Astrocyte (in vitro differentiated cells and primary cell): ENCODE measurements at regions not wholly inside any gene's neighbourhood (a gene's known extent, or its start where the extent isn't known, plus 50 kb on each side); places are given as distances from the start of the nearest gene placed in this dataset.

Source experiments
- CTCF ChIP-seq: IDR thresholded peaks from 2 replicates; pipeline ENCODE4 v1.5.1; 2011; ENCODE audit warnings: low read depth, mild to moderate bottlenecking, inconsistent platforms, low read length, moderate library complexity; ENCODE audit not compliant: insufficient read depth
- EZH2 ChIP-seq: IDR thresholded peaks from 2 replicates; pipeline ENCODE4 v1.6.1; 2012; ENCODE audit warnings: mild to moderate bottlenecking, low read length, inconsistent platforms; ENCODE audit not compliant: insufficient read depth

- no peak for TF ChIP-seq EZH2
- no peak for TF ChIP-seq CTCF
Observed at GRCh38 chr16:64362193-64362592, 759.7 kb downstream of the CDH11 start.
